ENCODE measurements at regions not wholly inside any gene's neighbourhood (a gene's known extent, or its start where the extent isn't known, plus 50 kb on each side); places are given as distances from the start of the nearest gene placed in this dataset.

DNA sequence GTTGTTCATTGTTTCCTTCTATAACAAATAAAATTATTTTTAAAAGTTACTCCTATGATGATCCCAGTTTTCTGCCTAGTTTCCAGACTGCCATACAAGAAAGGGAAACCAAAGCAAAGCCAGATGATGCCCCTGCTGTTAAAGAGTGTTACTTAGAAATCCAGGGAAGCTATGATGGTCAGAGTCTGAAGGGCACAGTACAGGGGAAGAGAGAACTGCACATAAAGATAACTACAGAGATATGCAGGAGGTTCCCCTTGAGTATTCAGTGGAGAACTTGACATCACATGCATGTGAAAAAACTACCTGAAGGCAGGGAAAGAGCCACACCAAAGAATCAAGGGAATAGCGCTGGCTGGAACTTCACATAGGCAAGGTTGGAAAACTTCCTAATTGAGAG lies 494.2 kb upstream of the FSTL5 start:
- no peak for DNase-seq (ENCODE audit: low read depth)
- H3K4me3 ChIP-seq (ENCODE audit: low read depth, low read length) = no peak overlapping the region
- TF ChIP-seq, protein P1, sequence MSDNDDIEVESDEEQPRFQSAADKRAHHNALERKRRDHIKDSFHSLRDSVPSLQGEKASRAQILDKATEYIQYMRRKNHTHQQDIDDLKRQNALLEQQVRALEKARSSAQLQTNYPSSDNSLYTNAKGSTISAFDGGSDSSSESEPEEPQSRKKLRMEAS (IDR thresholded peaks at IDR 0.05; ENCODE audit: low read depth, low read length) = no peak
- TF ChIP-seq MYC (IDR thresholded peaks at IDR 0.05; ENCODE audit: low read depth, low read length) = no peak
- TF ChIP-seq, protein P2, sequence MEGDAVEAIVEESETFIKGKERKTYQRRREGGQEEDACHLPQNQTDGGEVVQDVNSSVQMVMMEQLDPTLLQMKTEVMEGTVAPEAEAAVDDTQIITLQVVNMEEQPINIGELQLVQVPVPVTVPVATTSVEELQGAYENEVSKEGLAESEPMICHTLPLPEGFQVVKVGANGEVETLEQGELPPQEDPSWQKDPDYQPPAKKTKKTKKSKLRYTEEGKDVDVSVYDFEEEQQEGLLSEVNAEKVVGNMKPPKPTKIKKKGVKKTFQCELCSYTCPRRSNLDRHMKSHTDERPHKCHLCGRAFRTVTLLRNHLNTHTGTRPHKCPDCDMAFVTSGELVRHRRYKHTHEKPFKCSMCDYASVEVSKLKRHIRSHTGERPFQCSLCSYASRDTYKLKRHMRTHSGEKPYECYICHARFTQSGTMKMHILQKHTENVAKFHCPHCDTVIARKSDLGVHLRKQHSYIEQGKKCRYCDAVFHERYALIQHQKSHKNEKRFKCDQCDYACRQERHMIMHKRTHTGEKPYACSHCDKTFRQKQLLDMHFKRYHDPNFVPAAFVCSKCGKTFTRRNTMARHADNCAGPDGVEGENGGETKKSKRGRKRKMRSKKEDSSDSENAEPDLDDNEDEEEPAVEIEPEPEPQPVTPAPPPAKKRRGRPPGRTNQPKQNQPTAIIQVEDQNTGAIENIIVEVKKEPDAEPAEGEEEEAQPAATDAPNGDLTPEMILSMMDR (IDR thresholded peaks at IDR 0.05; ENCODE audit: low read depth, low read length) = no peak
- no peak for TF ChIP-seq POLR2A (IDR thresholded peaks at IDR 0.05; ENCODE audit: extremely low read depth, insufficient read length)

DNA sequence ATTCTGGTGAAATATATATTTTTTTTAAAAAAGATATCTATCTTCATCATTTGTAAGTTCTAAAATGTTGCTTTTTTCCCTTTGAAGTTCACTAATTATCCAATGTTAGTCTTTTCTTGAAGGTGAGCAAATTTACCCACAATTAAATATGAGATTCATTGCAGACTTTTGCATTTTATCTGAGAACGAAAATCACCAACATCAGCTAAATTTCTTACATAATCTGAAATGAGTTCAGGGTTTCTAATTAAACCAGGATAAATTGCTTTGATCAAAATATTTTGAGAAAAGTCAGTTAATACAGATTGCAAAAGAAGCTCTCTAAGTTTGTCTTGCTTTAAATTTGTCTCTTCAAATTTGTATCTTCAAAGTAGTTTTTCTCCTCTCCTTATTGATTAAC lies 486.4 kb upstream of the FSTL5 start:
- no peak overlapping the region for H3K4me3 ChIP-seq (ENCODE audit: low read depth, low read length)
- no peak for TF ChIP-seq MYC (IDR thresholded peaks at IDR 0.05; ENCODE audit: low read depth, low read length)
- TF ChIP-seq, protein P1 (IDR thresholded peaks at IDR 0.05; ENCODE audit: low read depth, low read length) = no peak
- TF ChIP-seq, protein P2 (IDR thresholded peaks at IDR 0.05; ENCODE audit: low read depth, low read length) = no peak
- no peak for TF ChIP-seq POLR2A (IDR thresholded peaks at IDR 0.05; ENCODE audit: extremely low read depth, insufficient read length)
- DNase-seq (ENCODE audit: low read depth) = no peak

DNA sequence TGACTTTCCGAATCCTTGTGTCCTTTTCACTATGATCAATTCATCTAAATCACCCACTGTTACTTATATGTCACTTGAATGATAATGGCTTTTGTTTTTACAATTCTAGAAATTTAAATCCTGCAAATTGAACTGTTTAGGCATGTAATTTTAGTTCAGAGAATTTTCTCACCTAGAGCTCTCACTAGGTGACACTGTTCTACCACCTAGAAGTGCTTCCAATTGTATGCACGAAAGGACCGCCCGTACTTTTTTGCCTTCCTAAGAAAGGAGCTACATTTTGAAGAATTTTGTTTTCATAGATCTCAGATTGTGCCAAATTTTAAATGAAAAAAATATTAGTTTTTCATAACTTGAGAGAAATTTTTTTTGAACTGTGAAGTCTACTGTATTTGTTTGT lies 481.6 kb upstream of the FSTL5 start:
- no peak for TF ChIP-seq POLR2A (IDR thresholded peaks at IDR 0.05; ENCODE audit: extremely low read depth, insufficient read length)
- TF ChIP-seq, protein P1 (IDR thresholded peaks at IDR 0.05; ENCODE audit: low read depth, low read length) = no peak
- TF ChIP-seq MYC (IDR thresholded peaks at IDR 0.05; ENCODE audit: low read depth, low read length) = no peak
- TF ChIP-seq, protein P2 (IDR thresholded peaks at IDR 0.05; ENCODE audit: low read depth, low read length) = no peak
- no peak overlapping the region for H3K4me3 ChIP-seq (ENCODE audit: low read depth, low read length)
- no peak for DNase-seq (ENCODE audit: low read depth)

DNA sequence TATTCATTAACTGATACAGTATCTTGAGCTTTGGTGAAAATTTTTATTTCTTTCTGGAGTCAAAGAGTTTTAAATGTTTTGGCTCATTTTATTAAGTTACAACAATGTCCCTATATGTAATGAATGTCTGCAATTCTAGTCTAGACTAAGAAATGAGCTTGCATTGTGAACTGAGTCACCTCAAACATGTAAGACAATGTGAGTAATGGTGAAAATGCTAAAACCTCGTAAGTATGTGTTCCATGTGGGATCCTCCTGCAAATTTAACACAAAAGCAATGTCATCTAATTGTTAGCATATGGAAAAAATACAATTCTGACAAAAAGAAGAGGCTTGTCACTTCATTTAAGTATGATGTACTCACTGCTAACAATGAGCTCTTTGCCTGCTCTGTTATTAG lies 480.5 kb upstream of the FSTL5 start:
- no peak overlapping the region for H3K4me3 ChIP-seq (ENCODE audit: low read depth, low read length)
- no peak for DNase-seq (ENCODE audit: low read depth)
- TF ChIP-seq MYC (IDR thresholded peaks at IDR 0.05; ENCODE audit: low read depth, low read length) = no peak
- no peak for TF ChIP-seq POLR2A (IDR thresholded peaks at IDR 0.05; ENCODE audit: extremely low read depth, insufficient read length)
- TF ChIP-seq, protein P2 (IDR thresholded peaks at IDR 0.05; ENCODE audit: low read depth, low read length) = no peak
- TF ChIP-seq, protein P1 (IDR thresholded peaks at IDR 0.05; ENCODE audit: low read depth, low read length) = no peak

DNA sequence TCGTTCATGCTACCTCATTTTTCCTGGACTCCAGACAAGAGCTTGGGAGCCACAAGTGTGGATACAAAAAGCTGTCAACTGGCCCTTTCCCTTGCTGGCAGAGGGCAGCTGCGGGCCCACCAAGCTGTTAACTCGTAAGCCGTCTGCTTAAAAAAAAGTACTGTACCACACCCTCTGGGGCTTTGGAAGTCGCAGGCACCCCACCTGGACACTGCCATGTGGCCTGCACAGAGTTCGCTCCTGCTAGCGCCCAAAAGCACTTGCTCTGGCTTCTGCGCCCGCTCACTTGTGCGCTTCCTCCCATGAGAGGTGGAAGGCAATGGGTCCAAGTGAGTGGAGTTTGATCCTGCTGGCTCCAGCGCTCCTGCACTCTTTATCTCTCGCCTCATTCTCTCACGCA lies 476.4 kb upstream of the FSTL5 start:
- H3K4me3 ChIP-seq (ENCODE audit: low read depth, low read length) = no peak overlapping the region
- no peak for DNase-seq (ENCODE audit: low read depth)
- TF ChIP-seq MYC (IDR thresholded peaks at IDR 0.05; ENCODE audit: low read depth, low read length) = no peak
- TF ChIP-seq, protein P2 (IDR thresholded peaks at IDR 0.05; ENCODE audit: low read depth, low read length) = no peak
- TF ChIP-seq POLR2A (IDR thresholded peaks at IDR 0.05; ENCODE audit: extremely low read depth, insufficient read length) = no peak
- TF ChIP-seq, protein P1 (IDR thresholded peaks at IDR 0.05; ENCODE audit: low read depth, low read length) = no peak

DNA sequence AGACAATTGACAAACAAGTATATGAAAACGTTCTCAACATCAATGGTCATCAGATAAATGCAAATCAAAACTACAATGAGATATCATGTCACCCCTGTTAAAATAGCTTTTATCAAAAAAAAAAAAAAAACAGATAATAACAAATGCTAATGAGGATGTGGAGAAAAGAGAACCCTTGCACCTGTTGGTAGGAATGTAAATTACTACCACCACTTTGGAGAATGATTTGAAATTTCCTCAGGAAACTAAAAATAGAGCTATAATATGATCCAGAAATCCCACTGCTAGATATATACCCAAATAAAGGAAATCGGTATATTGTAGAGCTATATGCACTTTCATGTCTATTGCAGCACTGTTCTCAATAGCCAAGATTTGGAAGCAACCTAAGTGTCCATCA lies 470.6 kb upstream of the FSTL5 start:
- no peak overlapping the region for H3K4me3 ChIP-seq (ENCODE audit: low read depth, low read length)
- TF ChIP-seq MYC (IDR thresholded peaks at IDR 0.05; ENCODE audit: low read depth, low read length) (no peak), POLR2A (IDR thresholded peaks at IDR 0.05; ENCODE audit: extremely low read depth, insufficient read length) (no peak)
- TF ChIP-seq, protein P1 (IDR thresholded peaks at IDR 0.05; ENCODE audit: low read depth, low read length) = no peak
- TF ChIP-seq, protein P2 (IDR thresholded peaks at IDR 0.05; ENCODE audit: low read depth, low read length) = no peak
- no peak for DNase-seq (ENCODE audit: low read depth)

Measured in NB4 (cell line).